HepG2 (cell line): ENCODE measurements at regions not wholly inside any gene's neighbourhood (a gene's known extent, or its start where the extent isn't known, plus 50 kb on each side); places are given as distances from the start of the nearest gene placed in this dataset.

Source experiments
- CTCF ChIP-seq: sonication (generic); formaldehyde crosslinking; IDR thresholded peaks from 2 replicates; pipeline ENCODE4 v1.5.0; 2020; ENCODE audit warnings: mild to moderate bottlenecking, missing genetic modification reagents, moderate library complexity
- HES4 ChIP-seq: sonication (generic); formaldehyde crosslinking; IDR thresholded peaks from 2 replicates; pipeline ENCODE4 v1.9.0; 2021; ENCODE audit warnings: mild to moderate bottlenecking, missing genetic modification reagents, borderline replicate concordance
- HMGXB4 ChIP-seq, 2 experiments: sonication (generic) in 1 of 2; formaldehyde crosslinking in 1 of 2; IDR thresholded peaks; 2 replicates each; pipeline versions ENCODE4 v1.4.0 to v1.6.1; 2018 to 2020; ENCODE audit warnings: missing genetic modification reagents in 2 of 2, borderline replicate concordance in 1 of 2, low read depth in 1 of 2, mild to moderate bottlenecking in 1 of 2, missing biosample characterization in 1 of 2
- MATR3 ChIP-seq: sonication (generic); formaldehyde crosslinking; IDR thresholded peaks from 2 replicates; pipeline ENCODE4 v1.4.0; 2020; ENCODE audit warnings: missing genetic modification reagents
- MXD4 ChIP-seq: IDR thresholded peaks from 2 replicates; pipeline ENCODE4 v1.6.1; 2016; ENCODE audit warnings: mild to moderate bottlenecking, missing biosample characterization, missing genetic modification reagents
- NFYB ChIP-seq: sonication (generic); formaldehyde crosslinking; IDR thresholded peaks from 2 replicates; pipeline ENCODE4 v1.4.0; 2020; ENCODE audit warnings: missing genetic modification reagents
- POLR2AphosphoS5 ChIP-seq: IDR thresholded peaks from 2 replicates; pipeline ENCODE4 v1.6.1; 2012; ENCODE audit warnings: low read depth, low read length
- SOX6 ChIP-seq, 2 experiments: fragments of 450-650 bp in 1 of 2; sonication (generic) in 1 of 2; formaldehyde crosslinking in 1 of 2; IDR thresholded peaks; 2 replicates each; pipeline versions ENCODE4 v1.4.0 to v1.6.1; 2017 to 2020; ENCODE audit warnings: antibody characterized with exemption in 1 of 2, mild to moderate bottlenecking in 1 of 2, missing genetic modification reagents in 1 of 2
- TEAD2 ChIP-seq: sonication (generic); formaldehyde crosslinking; IDR thresholded peaks from 2 replicates; pipeline ENCODE4 v1.9.0; 2021; ENCODE audit warnings: missing genetic modification reagents
- ZBTB40 ChIP-seq, 2 experiments: fragments of 450-650 bp in 1 of 2; sonication (generic) in 1 of 2; formaldehyde crosslinking in 1 of 2; IDR thresholded peaks; 2 replicates each; pipeline versions ENCODE4 v1.6.1 to v1.8.0; 2016 to 2022; ENCODE audit warnings: antibody characterized with exemption in 1 of 2, mild to moderate bottlenecking in 1 of 2, missing genetic modification reagents in 1 of 2
- ZNF207 ChIP-seq: fragments of 450-650 bp; IDR thresholded peaks from 2 replicates; pipeline ENCODE4 v1.6.1; 2016; ENCODE audit warnings: antibody characterized with exemption, borderline replicate concordance
- ZNF354B ChIP-seq: sonication (generic); formaldehyde crosslinking; IDR thresholded peaks from 2 replicates; pipeline ENCODE4 v1.8.0; 2022; ENCODE audit warnings: mild to moderate bottlenecking, missing genetic modification reagents
- ZNF407 ChIP-seq: sonication (generic); formaldehyde crosslinking; IDR thresholded peaks from one replicate; pipeline ENCODE4 v1.5.1; 2020; ENCODE audit warnings: mild to moderate bottlenecking, missing genetic modification reagents; ENCODE audit errors: not compliant biosample characterization

- no peak for TF ChIP-seq POLR2AphosphoS5
- no peak for TF ChIP-seq ZNF354B (CRISPR knock-in tag)
- no peak for TF ChIP-seq MXD4 (CRISPR knock-in tag)
- TF ChIP-seq TEAD2: no peak
- no peak for TF ChIP-seq MATR3 (CRISPR knock-in tag)
- TF ChIP-seq CTCF (CRISPR knock-in tag): no peak
- no peak for TF ChIP-seq ZNF407
- no peak for TF ChIP-seq ZBTB40 (IDR thresholded peaks at IDR 0.05)
- no peak for TF ChIP-seq ZBTB40 (CRISPR knock-in tag; IDR thresholded peaks at IDR 0.05)
- TF ChIP-seq NFYB (CRISPR knock-in tag): no peak
- no peak for TF ChIP-seq HMGXB4 (CRISPR knock-in tag; IDR thresholded peaks at IDR 0.05; ENCODE audit: borderline replicate concordance in 1 of 2, low read depth in 1 of 2)
- TF ChIP-seq HES4: no peak
- TF ChIP-seq SOX6 (IDR thresholded peaks at IDR 0.05): no peak
- TF ChIP-seq SOX6 (CRISPR knock-in tag; IDR thresholded peaks at IDR 0.05): no peak
- TF ChIP-seq ZNF207: no peak
Measured at GRCh38 chr16:64829678-64830077, 292.2 kb downstream of the CDH11 start.
